ENCODE measurements at regions not wholly inside any gene's neighbourhood (a gene's known extent, or its start where the extent isn't known, plus 50 kb on each side); places are given as distances from the start of the nearest gene placed in this dataset.

GRCh38 chr5:5040712-5041111 is 99.4 kb upstream of the ADAMTS16 start:
- TF ChIP-seq CTCF (IDR thresholded peaks at IDR 0.05) = no peak
- TF ChIP-seq POLR2A (IDR thresholded peaks at IDR 0.05) = no peak
